SK-N-SH treated with all-trans-retinoic acid at 6 μM for 48 hours (cell line): ENCODE measurements at regions not wholly inside any gene's neighbourhood (a gene's known extent, or its start where the extent isn't known, plus 50 kb on each side); places are given as distances from the start of the nearest gene placed in this dataset.

Experiments used
- ATAC-seq: fragments of 200-7000 bp; cut with Tn5 transposase; 3 replicates; pipeline ENCODE4 v1.9.1; 2020; ENCODE audit warnings: mild to moderate bottlenecking, moderate library complexity
- ARNTL ChIP-seq: fragments of 450-650 bp; formaldehyde crosslinking; IDR thresholded peaks from 2 replicates; pipeline ENCODE4 v1.5.0; 2020; ENCODE audit warnings: low read depth, mild to moderate bottlenecking, moderate library complexity, borderline replicate concordance
- BACH2 ChIP-seq: fragments of 250-450 bp; sonication (Bioruptor Pico); IDR thresholded peaks from 2 replicates; pipeline ENCODE4 v1.9.0; 2021; ENCODE audit warnings: mild to moderate bottlenecking, borderline replicate concordance
- ESRRG ChIP-seq: fragments of 250-450 bp; sonication (Bioruptor Pico); IDR thresholded peaks from 2 replicates; pipeline ENCODE4 v1.6.1; 2021; ENCODE audit warnings: mild to moderate bottlenecking
- GLIS3 ChIP-seq: fragments of 250-450 bp; sonication (Bioruptor Pico); IDR thresholded peaks from 2 replicates; pipeline ENCODE4 v1.5.0; 2020; ENCODE audit warnings: mild to moderate bottlenecking, moderate library complexity
- OSR1 ChIP-seq: fragments of 250-450 bp; sonication (Bioruptor Pico); IDR thresholded peaks from 2 replicates; pipeline ENCODE4 v1.8.0; 2022; ENCODE audit warnings: moderate library complexity, mild to moderate bottlenecking, inconsistent platforms
- PPARA ChIP-seq: fragments of 250-450 bp; sonication (Bioruptor Pico); IDR thresholded peaks from 2 replicates; pipeline ENCODE4 v1.5.0; 2020; ENCODE audit warnings: mild to moderate bottlenecking, borderline replicate concordance
- RARB ChIP-seq: fragments of 250-450 bp; sonication (Bioruptor Pico); IDR thresholded peaks from 2 replicates; pipeline ENCODE4 v1.8.0; 2021; ENCODE audit warnings: mild to moderate bottlenecking, moderate library complexity
- SNAI2 ChIP-seq: fragments of 250-450 bp; sonication (Bioruptor Pico); IDR thresholded peaks from 2 replicates; pipeline ENCODE4 v1.5.0; 2020; ENCODE audit warnings: mild to moderate bottlenecking, moderate library complexity
- TCF4 ChIP-seq: fragments of 250-450 bp; sonication (Bioruptor Pico); IDR thresholded peaks from 2 replicates; pipeline ENCODE4 v1.8.0; 2021; ENCODE audit warnings: mild to moderate bottlenecking, moderate library complexity, borderline replicate concordance
- TOX ChIP-seq: fragments of 250-450 bp; sonication (Bioruptor Pico); IDR thresholded peaks from 2 replicates; pipeline ENCODE4 v1.8.0; 2021; ENCODE audit warnings: mild to moderate bottlenecking, moderate library complexity, borderline replicate concordance
- ZC3H10 ChIP-seq: fragments of 250-450 bp; sonication (Bioruptor Pico); IDR thresholded peaks from 2 replicates; pipeline ENCODE4 v1.5.1; 2021; ENCODE audit warnings: mild to moderate bottlenecking, moderate library complexity
- ZFP3 ChIP-seq: fragments of 250-450 bp; sonication (Bioruptor Pico); IDR thresholded peaks from 2 replicates; pipeline ENCODE4 v1.5.0; 2020; ENCODE audit warnings: mild to moderate bottlenecking, moderate library complexity
- ZFP30 ChIP-seq: fragments of 450-650 bp; formaldehyde crosslinking; IDR thresholded peaks from 2 replicates; pipeline ENCODE4 v1.5.0; 2022; ENCODE audit warnings: mild to moderate bottlenecking, moderate library complexity
- ZNF565 ChIP-seq: fragments of 450-650 bp; formaldehyde crosslinking; conservative IDR thresholded peaks from 2 replicates; pipeline ENCODE4 v1.5.0; 2020; ENCODE audit warnings: low read depth, mild to moderate bottlenecking, moderate library complexity
- ZNF70 ChIP-seq: fragments of 450-650 bp; formaldehyde crosslinking; IDR thresholded peaks from 2 replicates; pipeline ENCODE4 v1.5.0; 2020; ENCODE audit warnings: mild to moderate bottlenecking, moderate library complexity
- ZNF8 ChIP-seq: fragments of 450-650 bp; formaldehyde crosslinking; IDR thresholded peaks from 2 replicates; pipeline ENCODE4 v1.5.0; 2020; ENCODE audit warnings: mild to moderate bottlenecking, moderate library complexity
- TF ChIP-seq, protein P1 (sequence below): fragments of 250-450 bp; sonication (Bioruptor Pico); IDR thresholded peaks from 2 replicates; pipeline ENCODE4 v1.5.1; 2021; ENCODE audit warnings: mild to moderate bottlenecking, moderate library complexity
- TF ChIP-seq, protein P2 (sequence below): fragments of 250-450 bp; sonication (Bioruptor Pico); IDR thresholded peaks from 2 replicates; pipeline ENCODE4 v1.8.0; 2021; ENCODE audit warnings: low read depth, mild to moderate bottlenecking, moderate library complexity, borderline replicate concordance
- TF ChIP-seq, protein P3 (sequence below): fragments of 250-450 bp; sonication (Bioruptor Pico); IDR thresholded peaks from 2 replicates; pipeline ENCODE4 v1.5.1; 2020; ENCODE audit warnings: low read depth, mild to moderate bottlenecking, moderate library complexity
- TF ChIP-seq, protein P4 (sequence below): fragments of 250-450 bp; sonication (Bioruptor Pico); IDR thresholded peaks from 2 replicates; pipeline ENCODE4 v1.8.0; 2020; ENCODE audit warnings: mild to moderate bottlenecking, moderate library complexity, borderline replicate concordance
- TF ChIP-seq, protein P5 (sequence below): fragments of 250-450 bp; sonication (Bioruptor Pico); IDR thresholded peaks from 2 replicates; pipeline ENCODE4 v1.5.0; 2020; ENCODE audit warnings: mild to moderate bottlenecking, moderate library complexity

DNA sequence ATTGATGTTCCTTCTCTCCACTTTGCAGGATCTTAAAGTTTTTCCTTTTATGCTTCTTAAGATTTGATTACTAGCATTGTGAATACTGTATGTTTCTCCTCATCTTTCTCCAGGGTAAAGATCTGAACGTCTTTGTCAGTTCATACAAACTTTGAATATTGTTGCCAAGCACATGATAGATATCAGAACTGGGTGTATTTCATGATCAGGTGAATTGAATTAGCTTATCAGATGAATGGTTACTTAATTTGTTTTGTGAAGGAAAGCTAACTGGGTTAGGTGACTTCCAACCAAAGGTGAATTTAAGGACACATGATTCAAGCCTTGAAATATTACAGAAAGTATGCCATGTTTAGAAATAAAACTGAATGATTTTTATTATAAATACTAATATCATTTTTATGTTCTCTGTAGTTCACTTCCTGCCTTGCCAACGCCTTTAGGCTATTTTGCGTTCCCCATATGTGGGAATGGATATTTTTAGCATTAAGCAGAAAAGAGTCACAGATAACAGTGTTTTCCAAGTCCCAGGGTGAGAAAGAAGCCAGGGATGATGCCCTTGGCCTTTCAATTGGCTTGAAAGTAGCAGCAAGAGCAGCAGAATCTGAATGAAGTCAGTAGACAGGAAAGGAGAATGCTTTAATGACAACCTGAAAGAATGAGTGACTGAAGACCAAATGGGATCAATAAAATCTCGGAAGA lies 752.1 kb downstream of the NCAM2 start (continued):
- TF ChIP-seq SNAI2 (CRISPR knock-in tag): 0 out of 2 replicates have a peak, but pooled peaks have one; percentile 12
- no peak; the same call in 1 of the 2 replicates for TF ChIP-seq ARNTL (CRISPR knock-in tag)
- TF ChIP-seq, protein P1, sequence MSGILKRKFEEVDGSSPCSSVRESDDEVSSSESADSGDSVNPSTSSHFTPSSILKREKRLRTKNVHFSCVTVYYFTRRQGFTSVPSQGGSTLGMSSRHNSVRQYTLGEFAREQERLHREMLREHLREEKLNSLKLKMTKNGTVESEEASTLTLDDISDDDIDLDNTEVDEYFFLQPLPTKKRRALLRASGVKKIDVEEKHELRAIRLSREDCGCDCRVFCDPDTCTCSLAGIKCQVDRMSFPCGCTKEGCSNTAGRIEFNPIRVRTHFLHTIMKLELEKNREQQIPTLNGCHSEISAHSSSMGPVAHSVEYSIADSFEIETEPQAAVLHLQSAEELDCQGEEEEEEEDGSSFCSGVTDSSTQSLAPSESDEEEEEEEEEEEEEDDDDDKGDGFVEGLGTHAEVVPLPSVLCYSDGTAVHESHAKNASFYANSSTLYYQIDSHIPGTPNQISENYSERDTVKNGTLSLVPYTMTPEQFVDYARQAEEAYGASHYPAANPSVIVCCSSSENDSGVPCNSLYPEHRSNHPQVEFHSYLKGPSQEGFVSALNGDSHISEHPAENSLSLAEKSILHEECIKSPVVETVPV: 0 out of 2 replicates have a peak, but pooled peaks have one; percentile 38
- no peak for TF ChIP-seq RARB (CRISPR knock-in tag)

DNA sequence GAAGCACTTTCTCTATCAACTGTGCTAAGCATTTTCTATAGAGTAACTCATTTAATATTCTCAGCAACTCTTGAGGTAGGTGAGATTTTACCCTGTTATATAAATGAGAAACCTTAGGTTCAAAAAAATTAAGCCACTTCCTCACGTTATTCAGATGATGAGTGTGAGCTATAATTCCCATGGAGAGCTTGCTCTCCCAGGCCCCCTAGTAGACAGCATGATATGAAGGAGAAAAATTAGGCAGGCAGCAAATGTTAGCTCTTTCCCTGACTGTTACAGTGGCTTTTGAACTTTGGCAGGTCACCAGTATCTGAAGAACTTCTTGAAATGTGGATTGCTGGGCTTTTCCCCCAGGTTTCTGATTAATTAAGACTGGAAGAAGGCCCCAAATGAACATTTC lies 753.1 kb downstream of the NCAM2 start:
- TF ChIP-seq GLIS3 (CRISPR knock-in tag) (no peak), SNAI2 (CRISPR knock-in tag) (no peak), ZFP3 (CRISPR knock-in tag) (no peak), ZFP30 (CRISPR knock-in tag) (no peak), ZNF8 (CRISPR knock-in tag) (no peak), TOX (CRISPR knock-in tag) (no peak), ZNF70 (CRISPR knock-in tag) (no peak), BACH2 (CRISPR knock-in tag) (no peak), TCF4 (no peak), OSR1 (CRISPR knock-in tag) (no peak), ZC3H10 (CRISPR knock-in tag) (no peak), ESRRG (no peak)
- TF ChIP-seq, protein P2, sequence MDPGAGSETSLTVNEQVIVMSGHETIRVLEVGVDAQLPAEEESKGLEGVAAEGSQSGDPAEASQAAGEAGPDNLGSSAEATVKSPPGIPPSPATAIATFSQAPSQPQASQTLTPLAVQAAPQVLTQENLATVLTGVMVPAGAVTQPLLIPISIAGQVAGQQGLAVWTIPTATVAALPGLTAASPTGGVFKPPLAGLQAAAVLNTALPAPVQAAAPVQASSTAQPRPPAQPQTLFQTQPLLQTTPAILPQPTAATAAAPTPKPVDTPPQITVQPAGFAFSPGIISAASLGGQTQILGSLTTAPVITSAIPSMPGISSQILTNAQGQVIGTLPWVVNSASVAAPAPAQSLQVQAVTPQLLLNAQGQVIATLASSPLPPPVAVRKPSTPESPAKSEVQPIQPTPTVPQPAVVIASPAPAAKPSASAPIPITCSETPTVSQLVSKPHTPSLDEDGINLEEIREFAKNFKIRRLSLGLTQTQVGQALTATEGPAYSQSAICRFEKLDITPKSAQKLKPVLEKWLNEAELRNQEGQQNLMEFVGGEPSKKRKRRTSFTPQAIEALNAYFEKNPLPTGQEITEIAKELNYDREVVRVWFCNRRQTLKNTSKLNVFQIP: no peak
- TF ChIP-seq, protein P3, sequence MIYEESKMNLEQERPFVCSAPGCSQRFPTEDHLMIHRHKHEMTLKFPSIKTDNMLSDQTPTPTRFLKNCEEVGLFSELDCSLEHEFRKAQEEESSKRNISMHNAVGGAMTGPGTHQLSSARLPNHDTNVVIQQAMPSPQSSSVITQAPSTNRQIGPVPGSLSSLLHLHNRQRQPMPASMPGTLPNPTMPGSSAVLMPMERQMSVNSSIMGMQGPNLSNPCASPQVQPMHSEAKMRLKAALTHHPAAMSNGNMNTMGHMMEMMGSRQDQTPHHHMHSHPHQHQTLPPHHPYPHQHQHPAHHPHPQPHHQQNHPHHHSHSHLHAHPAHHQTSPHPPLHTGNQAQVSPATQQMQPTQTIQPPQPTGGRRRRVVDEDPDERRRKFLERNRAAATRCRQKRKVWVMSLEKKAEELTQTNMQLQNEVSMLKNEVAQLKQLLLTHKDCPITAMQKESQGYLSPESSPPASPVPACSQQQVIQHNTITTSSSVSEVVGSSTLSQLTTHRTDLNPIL (CRISPR knock-in tag): no peak
- TF ChIP-seq, protein P4, sequence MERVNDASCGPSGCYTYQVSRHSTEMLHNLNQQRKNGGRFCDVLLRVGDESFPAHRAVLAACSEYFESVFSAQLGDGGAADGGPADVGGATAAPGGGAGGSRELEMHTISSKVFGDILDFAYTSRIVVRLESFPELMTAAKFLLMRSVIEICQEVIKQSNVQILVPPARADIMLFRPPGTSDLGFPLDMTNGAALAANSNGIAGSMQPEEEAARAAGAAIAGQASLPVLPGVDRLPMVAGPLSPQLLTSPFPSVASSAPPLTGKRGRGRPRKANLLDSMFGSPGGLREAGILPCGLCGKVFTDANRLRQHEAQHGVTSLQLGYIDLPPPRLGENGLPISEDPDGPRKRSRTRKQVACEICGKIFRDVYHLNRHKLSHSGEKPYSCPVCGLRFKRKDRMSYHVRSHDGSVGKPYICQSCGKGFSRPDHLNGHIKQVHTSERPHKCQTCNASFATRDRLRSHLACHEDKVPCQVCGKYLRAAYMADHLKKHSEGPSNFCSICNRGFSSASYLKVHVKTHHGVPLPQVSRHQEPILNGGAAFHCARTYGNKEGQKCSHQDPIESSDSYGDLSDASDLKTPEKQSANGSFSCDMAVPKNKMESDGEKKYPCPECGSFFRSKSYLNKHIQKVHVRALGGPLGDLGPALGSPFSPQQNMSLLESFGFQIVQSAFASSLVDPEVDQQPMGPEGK (CRISPR knock-in tag): no peak
- TF ChIP-seq, protein P1: no peak
- ATAC-seq: no peak

DNA sequence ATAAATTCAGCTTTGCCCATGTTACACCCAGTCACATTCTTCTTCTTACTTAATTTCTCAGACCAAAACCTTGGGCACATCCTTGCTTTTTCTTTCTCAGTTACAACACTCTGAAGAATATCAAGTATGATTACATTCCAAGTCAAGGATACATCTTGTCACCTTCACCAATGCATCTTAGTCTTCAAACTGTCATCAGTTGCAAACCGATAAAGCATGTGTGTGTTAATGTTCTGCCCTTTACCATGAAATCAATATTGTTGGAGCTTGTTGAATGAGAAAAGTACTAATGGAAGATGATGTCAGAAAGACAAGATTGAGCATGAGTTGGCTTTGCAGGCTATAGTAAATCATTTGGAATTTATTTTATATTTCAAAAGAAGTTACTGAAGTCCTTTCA lies 764.6 kb downstream of the NCAM2 start:
- ATAC-seq: no peak
- TF ChIP-seq ESRRG: no peak
- TF ChIP-seq ZNF70 (CRISPR knock-in tag): no peak
- TF ChIP-seq ARNTL (CRISPR knock-in tag): no peak
- TF ChIP-seq, protein P4 (CRISPR knock-in tag): no peak
- TF ChIP-seq, protein P5, sequence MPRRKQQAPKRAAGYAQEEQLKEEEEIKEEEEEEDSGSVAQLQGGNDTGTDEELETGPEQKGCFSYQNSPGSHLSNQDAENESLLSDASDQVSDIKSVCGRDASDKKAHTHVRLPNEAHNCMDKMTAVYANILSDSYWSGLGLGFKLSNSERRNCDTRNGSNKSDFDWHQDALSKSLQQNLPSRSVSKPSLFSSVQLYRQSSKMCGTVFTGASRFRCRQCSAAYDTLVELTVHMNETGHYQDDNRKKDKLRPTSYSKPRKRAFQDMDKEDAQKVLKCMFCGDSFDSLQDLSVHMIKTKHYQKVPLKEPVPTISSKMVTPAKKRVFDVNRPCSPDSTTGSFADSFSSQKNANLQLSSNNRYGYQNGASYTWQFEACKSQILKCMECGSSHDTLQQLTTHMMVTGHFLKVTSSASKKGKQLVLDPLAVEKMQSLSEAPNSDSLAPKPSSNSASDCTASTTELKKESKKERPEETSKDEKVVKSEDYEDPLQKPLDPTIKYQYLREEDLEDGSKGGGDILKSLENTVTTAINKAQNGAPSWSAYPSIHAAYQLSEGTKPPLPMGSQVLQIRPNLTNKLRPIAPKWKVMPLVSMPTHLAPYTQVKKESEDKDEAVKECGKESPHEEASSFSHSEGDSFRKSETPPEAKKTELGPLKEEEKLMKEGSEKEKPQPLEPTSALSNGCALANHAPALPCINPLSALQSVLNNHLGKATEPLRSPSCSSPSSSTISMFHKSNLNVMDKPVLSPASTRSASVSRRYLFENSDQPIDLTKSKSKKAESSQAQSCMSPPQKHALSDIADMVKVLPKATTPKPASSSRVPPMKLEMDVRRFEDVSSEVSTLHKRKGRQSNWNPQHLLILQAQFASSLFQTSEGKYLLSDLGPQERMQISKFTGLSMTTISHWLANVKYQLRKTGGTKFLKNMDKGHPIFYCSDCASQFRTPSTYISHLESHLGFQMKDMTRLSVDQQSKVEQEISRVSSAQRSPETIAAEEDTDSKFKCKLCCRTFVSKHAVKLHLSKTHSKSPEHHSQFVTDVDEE (CRISPR knock-in tag): no peak
- TF ChIP-seq TCF4: no peak
- no peak for TF ChIP-seq RARB (CRISPR knock-in tag)
- TF ChIP-seq ZNF565 (CRISPR knock-in tag): no peak
- no peak for TF ChIP-seq GLIS3 (CRISPR knock-in tag)
- no peak for TF ChIP-seq ZC3H10 (CRISPR knock-in tag)
- TF ChIP-seq, protein P3 (CRISPR knock-in tag): no peak
- no peak for TF ChIP-seq ZNF8 (CRISPR knock-in tag)
- no peak for TF ChIP-seq PPARA (CRISPR knock-in tag)
